ENCODE measurements at regions not wholly inside any gene's neighbourhood (a gene's known extent, or its start where the extent isn't known, plus 50 kb on each side); places are given as distances from the start of the nearest gene placed in this dataset.

DNA sequence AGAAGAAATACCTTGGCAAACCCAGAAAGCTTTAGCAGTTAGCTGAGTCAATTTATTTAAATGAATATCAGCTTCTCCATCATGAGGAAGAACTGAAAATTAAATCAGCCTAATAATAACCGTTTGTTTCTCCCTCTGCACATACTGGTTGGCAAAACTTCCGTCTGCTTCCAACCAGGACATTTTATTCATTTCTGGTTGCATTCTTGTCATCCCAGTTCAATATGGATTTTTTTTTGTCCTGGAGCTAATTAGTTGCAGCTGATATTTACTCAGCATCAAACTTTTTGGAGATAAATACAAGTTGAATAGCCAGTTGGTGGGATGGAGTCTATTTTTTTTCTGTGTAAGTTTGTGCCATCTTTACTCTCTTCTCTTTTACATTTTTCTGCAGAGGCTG, 126.5 kb upstream of the GDNF start:
- Histone ChIP-seq H3K79me2 (replicated peaks; ENCODE audit: insufficient read depth) (no peaks in the 10 kb centered on the region), H3K4me2 (no peak overlapping the region), H3K36me3 (ENCODE audit: insufficient read depth) (no peaks in the 10 kb centered on the region), H3K9me2 (ENCODE audit: insufficient read depth) (peaks cover 17% of the 10 kb centered on the region; the same call in 1 of the 2 replicates), H3F3A (replicated peaks; ENCODE audit: low read depth) (no peaks in the 10 kb centered on the region), H4K20me1 (replicated peaks; ENCODE audit: insufficient read depth) (no peaks in the 10 kb centered on the region), H2AFZ (no peak overlapping the region), H3K27ac (ENCODE audit: low read depth) (no peak overlapping the region), H3K4me1 (ENCODE audit: insufficient read depth) (peaks cover 5% of the 10 kb centered on the region; the same call in 1 of the 2 replicates), H3K27me3 (ENCODE audit: insufficient read depth) (no peaks in the 10 kb centered on the region), H3K4me3 (no peak overlapping the region)
- no peaks in the 10 kb centered on the region for H3K4me1 Mint-ChIP-seq
- H3K36me3 Mint-ChIP-seq (ENCODE audit: low read depth), result no peaks in the 10 kb centered on the region
- no peak for ATAC-seq
- no peak overlapping the region for H3K27ac Mint-ChIP-seq
- DNase-seq (ENCODE audit: low spot score), result no peak
- H3K27me3 Mint-ChIP-seq (ENCODE audit: insufficient read depth, low read depth, poor library complexity), result no peaks in the 10 kb centered on the region
- TF ChIP-seq ZNF114 (CRISPR knock-in tag; IDR thresholded peaks at IDR 0.05) (no peak), NANOG (IDR thresholded peaks at IDR 0.05; ENCODE audit: borderline replicate concordance) (no peak), EZH2phosphoT487 (IDR thresholded peaks at IDR 0.05; ENCODE audit: unreplicated experiment) (no peak), STAT1 (IDR thresholded peaks at IDR 0.05; ENCODE audit: unreplicated experiment) (no peak), ZNF331 (CRISPR knock-in tag; IDR thresholded peaks at IDR 0.05; ENCODE audit: low read depth) (no peak), CREB1 (CRISPR knock-in tag; IDR thresholded peaks at IDR 0.05; ENCODE audit: low read depth) (no peak), JUNB (IDR thresholded peaks at IDR 0.05; ENCODE audit: unreplicated experiment) (no peak)
- TF ChIP-seq, protein P1, sequence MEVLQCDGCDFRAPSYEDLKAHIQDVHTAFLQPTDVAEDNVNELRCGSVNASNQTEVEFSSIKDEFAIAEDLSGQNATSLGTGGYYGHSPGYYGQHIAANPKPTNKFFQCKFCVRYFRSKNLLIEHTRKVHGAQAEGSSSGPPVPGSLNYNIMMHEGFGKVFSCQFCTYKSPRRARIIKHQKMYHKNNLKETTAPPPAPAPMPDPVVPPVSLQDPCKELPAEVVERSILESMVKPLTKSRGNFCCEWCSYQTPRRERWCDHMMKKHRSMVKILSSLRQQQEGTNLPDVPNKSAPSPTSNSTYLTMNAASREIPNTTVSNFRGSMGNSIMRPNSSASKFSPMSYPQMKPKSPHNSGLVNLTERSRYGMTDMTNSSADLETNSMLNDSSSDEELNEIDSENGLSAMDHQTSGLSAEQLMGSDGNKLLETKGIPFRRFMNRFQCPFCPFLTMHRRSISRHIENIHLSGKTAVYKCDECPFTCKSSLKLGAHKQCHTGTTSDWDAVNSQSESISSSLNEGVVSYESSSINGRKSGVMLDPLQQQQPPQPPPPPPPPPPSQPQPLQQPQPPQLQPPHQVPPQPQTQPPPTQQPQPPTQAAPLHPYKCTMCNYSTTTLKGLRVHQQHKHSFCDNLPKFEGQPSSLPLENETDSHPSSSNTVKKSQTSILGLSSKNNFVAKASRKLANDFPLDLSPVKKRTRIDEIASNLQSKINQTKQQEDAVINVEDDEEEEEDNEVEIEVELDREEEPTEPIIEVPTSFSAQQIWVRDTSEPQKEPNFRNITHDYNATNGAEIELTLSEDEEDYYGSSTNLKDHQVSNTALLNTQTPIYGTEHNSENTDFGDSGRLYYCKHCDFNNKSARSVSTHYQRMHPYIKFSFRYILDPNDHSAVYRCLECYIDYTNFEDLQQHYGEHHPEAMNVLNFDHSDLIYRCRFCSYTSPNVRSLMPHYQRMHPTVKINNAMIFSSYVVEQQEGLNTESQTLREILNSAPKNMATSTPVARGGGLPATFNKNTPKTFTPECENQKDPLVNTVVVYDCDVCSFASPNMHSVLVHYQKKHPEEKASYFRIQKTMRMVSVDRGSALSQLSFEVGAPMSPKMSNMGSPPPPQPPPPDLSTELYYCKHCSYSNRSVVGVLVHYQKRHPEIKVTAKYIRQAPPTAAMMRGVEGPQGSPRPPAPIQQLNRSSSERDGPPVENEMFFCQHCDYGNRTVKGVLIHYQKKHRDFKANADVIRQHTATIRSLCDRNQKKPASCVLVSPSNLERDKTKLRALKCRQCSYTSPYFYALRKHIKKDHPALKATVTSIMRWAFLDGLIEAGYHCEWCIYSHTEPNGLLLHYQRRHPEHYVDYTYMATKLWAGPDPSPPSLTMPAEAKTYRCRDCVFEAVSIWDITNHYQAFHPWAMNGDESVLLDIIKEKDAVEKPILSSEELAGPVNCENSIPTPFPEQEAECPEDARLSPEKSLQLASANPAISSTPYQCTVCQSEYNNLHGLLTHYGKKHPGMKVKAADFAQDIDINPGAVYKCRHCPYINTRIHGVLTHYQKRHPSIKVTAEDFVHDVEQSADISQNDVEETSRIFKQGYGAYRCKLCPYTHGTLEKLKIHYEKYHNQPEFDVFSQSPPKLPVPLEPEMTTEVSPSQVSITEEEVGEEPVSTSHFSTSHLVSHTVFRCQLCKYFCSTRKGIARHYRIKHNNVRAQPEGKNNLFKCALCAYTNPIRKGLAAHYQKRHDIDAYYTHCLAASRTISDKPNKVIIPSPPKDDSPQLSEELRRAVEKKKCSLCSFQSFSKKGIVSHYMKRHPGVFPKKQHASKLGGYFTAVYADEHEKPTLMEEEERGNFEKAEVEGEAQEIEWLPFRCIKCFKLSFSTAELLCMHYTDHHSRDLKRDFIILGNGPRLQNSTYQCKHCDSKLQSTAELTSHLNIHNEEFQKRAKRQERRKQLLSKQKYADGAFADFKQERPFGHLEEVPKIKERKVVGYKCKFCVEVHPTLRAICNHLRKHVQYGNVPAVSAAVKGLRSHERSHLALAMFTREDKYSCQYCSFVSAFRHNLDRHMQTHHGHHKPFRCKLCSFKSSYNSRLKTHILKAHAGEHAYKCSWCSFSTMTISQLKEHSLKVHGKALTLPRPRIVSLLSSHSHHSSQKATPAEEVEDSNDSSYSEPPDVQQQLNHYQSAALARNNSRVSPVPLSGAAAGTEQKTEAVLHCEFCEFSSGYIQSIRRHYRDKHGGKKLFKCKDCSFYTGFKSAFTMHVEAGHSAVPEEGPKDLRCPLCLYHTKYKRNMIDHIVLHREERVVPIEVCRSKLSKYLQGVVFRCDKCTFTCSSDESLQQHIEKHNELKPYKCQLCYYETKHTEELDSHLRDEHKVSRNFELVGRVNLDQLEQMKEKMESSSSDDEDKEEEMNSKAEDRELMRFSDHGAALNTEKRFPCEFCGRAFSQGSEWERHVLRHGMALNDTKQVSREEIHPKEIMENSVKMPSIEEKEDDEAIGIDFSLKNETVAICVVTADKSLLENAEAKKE (CRISPR knock-in tag; IDR thresholded peaks at IDR 0.05), result no peak
- TF ChIP-seq, protein P2, sequence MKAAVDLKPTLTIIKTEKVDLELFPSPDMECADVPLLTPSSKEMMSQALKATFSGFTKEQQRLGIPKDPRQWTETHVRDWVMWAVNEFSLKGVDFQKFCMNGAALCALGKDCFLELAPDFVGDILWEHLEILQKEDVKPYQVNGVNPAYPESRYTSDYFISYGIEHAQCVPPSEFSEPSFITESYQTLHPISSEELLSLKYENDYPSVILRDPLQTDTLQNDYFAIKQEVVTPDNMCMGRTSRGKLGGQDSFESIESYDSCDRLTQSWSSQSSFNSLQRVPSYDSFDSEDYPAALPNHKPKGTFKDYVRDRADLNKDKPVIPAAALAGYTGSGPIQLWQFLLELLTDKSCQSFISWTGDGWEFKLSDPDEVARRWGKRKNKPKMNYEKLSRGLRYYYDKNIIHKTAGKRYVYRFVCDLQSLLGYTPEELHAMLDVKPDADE (IDR thresholded peaks at IDR 0.05), result no peak
- no peak overlapping the region for H3K4me3 Mint-ChIP-seq
- H3K9me3 Mint-ChIP-seq, result no peaks in the 10 kb centered on the region
